HepG2 (cell line): ENCODE measurements at regions not wholly inside any gene's neighbourhood (a gene's known extent, or its start where the extent isn't known, plus 50 kb on each side); places are given as distances from the start of the nearest gene placed in this dataset.

Experiments used
- ATAC-seq: fragments of 200-7000 bp; cut with Tn5 transposase; 3 replicates; pipeline ENCODE4 v1.9.1; 2020; ENCODE audit warnings: mild to moderate bottlenecking, moderate library complexity
- BruUV-seq: library from RNA; stranded (reverse); fragments of 400-500 nt; replicated peaks from 2 replicates; lab custom pipeline; 2021; lab: Mats Ljungman, UMichigan
- CTCF ChIA-PET: fragments of 300-600 bp; formaldehyde crosslinking; extraction: SDS; loops from one replicate; lab custom pipeline; 2021; ENCODE audit warnings: low total read pairs, inconsistent platforms, low intra/inter-chr PET ratio; lab: Yijun Ruan, JAX
- POLR2A ChIA-PET: fragments of 350-600 bp; sonication (Branson Sonifier 250); formaldehyde crosslinking; loops from one replicate; lab custom pipeline; 2020; ENCODE audit warnings: antibody characterized with exemption, inconsistent platforms; lab: Yijun Ruan, JAX
- DNase-seq: peaks from one replicate; pipeline ENCODE4 v3.0.0-alpha.2; 2015; ENCODE audit warnings: low spot score
- FAIRE-seq: peaks from 3 replicates; lab custom pipeline; 2011; peaks lifted over from hg19 to GRCh38; lab: Jason Lieb, UNC
- H2AFZ ChIP-seq: one replicate; pipeline ENCODE4 v1.6.1; 2011; ENCODE audit warnings: low read length, inconsistent platforms
- H3K27ac ChIP-seq: fragments of 300-600 bp; 3 replicates; pipeline ENCODE4 v1.8.0; 2011; ENCODE audit warnings: mixed run types, mild to moderate bottlenecking, mixed read lengths, low read length, inconsistent platforms; ENCODE audit not compliant: insufficient read depth; ENCODE audit errors: extremely low read length
- H3K27me3 ChIP-seq, 2 experiments: fragments of 200-600 bp in 1 of 2; 2 replicates in 1 of 2; 3 replicates in 1 of 2; pipeline versions ENCODE4 v1.6.0 to v1.8.0; 2011; ENCODE audit warnings: low read length in 2 of 2, mild to moderate bottlenecking in 2 of 2, moderate library complexity in 2 of 2, inconsistent platforms in 1 of 2; ENCODE audit not compliant: insufficient read depth in 2 of 2, control insufficient read depth in 1 of 2
- H3K36me3 ChIP-seq, 2 experiments: fragments of 200-600 bp in 1 of 2; replicated peaks in 1 of 2; 2 replicates in 1 of 2; 3 replicates in 1 of 2; pipeline versions ENCODE4 v1.5.1 to v1.8.0; 2011; ENCODE audit warnings: low read length in 2 of 2, inconsistent platforms in 1 of 2; ENCODE audit not compliant: insufficient read depth in 2 of 2, control insufficient read depth in 1 of 2
- H3K4me1 ChIP-seq: 2 replicates; pipeline ENCODE4 v1.5.1; 2012; ENCODE audit warnings: low read length, inconsistent platforms; ENCODE audit not compliant: insufficient read depth
- H3K4me2 ChIP-seq: 2 replicates; pipeline ENCODE4 v1.6.0; 2011; ENCODE audit warnings: low read depth, low read length, inconsistent platforms
- H3K4me3 ChIP-seq, 3 experiments: fragments of 200-600 bp in 1 of 3; sonication (generic), shearing (Covaris generic) in 1 of 3; replicated peaks in 1 of 3; 2 replicates each; pipeline ENCODE4 v1.5.1; 2011 to 2016; ENCODE audit warnings: low read length in 3 of 3, inconsistent platforms in 2 of 3, low read depth in 2 of 3, mild to moderate bottlenecking in 2 of 3, control low read depth in 1 of 3, mixed read lengths in 1 of 3; ENCODE audit not compliant: insufficient read depth in 1 of 3
- H3K79me2 ChIP-seq: one replicate; pipeline ENCODE4 v1.6.1; 2011; ENCODE audit warnings: low read length, inconsistent platforms; ENCODE audit not compliant: insufficient read depth
- H3K9ac ChIP-seq: 2 replicates; pipeline ENCODE4 v1.6.0; 2011; ENCODE audit warnings: mild to moderate bottlenecking, low read depth, low read length, inconsistent platforms; ENCODE audit not compliant: insufficient read depth
- H3K9me3 ChIP-seq: 2 replicates; pipeline ENCODE4 v1.5.1; 2012; ENCODE audit warnings: mild to moderate bottlenecking, low read length
- H4K20me1 ChIP-seq: 2 replicates; pipeline ENCODE4 v1.6.0; 2011; ENCODE audit warnings: inconsistent platforms, mild to moderate bottlenecking, low read length, moderate library complexity; ENCODE audit not compliant: insufficient read depth
- HOXA3 ChIP-seq: sonication (generic); formaldehyde crosslinking; IDR thresholded peaks from 2 replicates; pipeline ENCODE4 v1.5.0; 2020; ENCODE audit warnings: missing genetic modification reagents
- KLF12 ChIP-seq: sonication (generic); formaldehyde crosslinking; IDR thresholded peaks from 2 replicates; pipeline ENCODE4 v1.4.0; 2020; ENCODE audit warnings: missing genetic modification reagents, borderline replicate concordance
- PAXIP1 ChIP-seq: sonication (generic); formaldehyde crosslinking; conservative IDR thresholded peaks from 2 replicates; pipeline ENCODE4 v1.4.0; 2020; ENCODE audit warnings: mild to moderate bottlenecking, missing genetic modification reagents, moderate library complexity
- PHB2 ChIP-seq: fragments of 450-650 bp; IDR thresholded peaks from 2 replicates; pipeline ENCODE4 v1.6.1; 2018; ENCODE audit not compliant: partially characterized antibody
- ZNF143 ChIP-seq: sonication (generic); formaldehyde crosslinking; IDR thresholded peaks from 2 replicates; pipeline ENCODE4 v1.4.0; 2020; ENCODE audit warnings: missing genetic modification reagents
- ZNF251 ChIP-seq: sonication (generic); formaldehyde crosslinking; IDR thresholded peaks from 2 replicates; pipeline ENCODE4 v1.9.0; 2021; ENCODE audit warnings: mild to moderate bottlenecking, missing genetic modification reagents
- ZNF281 ChIP-seq: sonication (generic); formaldehyde crosslinking; IDR thresholded peaks from 2 replicates; pipeline ENCODE4 v1.4.0; 2020; ENCODE audit warnings: missing genetic modification reagents, borderline replicate concordance
- ZNF446 ChIP-seq: sonication (generic); formaldehyde crosslinking; IDR thresholded peaks from 2 replicates; pipeline ENCODE4 v1.5.0; 2020; ENCODE audit warnings: mild to moderate bottlenecking, missing genetic modification reagents
- ZNF639 ChIP-seq: conservative IDR thresholded peaks from 2 replicates; pipeline ENCODE4 v1.6.1; 2018; ENCODE audit warnings: missing genetic modification reagents
- WGBS: methylation state at CpG from one replicate; pipeline ENCODE4 v1.1.6; 2017; ENCODE audit warnings: low lambda C conversion rate; 5-methylcytosine and 5-hydroxymethylcytosine counted together
- in situ Hi-C: cut with HindIII; loops from 2 replicates; pipeline ENCODE4 v1.10.0; 2017; ENCODE audit warnings: low pct_unique_long_range_greater_than_20kb; ENCODE audit not compliant: extremely low pct_ligation_motif_present
- intact Hi-C: fragments of 100-400 bp; cut with micrococcal nuclease; formaldehyde crosslinking; loops from one replicate; pipeline ENCODE4 v1.10.0; 2022; ENCODE audit not compliant: unreplicated experiment
- TF ChIP-seq, protein P1 (sequence below): sonication (generic); formaldehyde crosslinking; IDR thresholded peaks from 2 replicates; pipeline ENCODE4 v1.8.0; 2022; ENCODE audit warnings: missing genetic modification reagents, mild to moderate bottlenecking, borderline replicate concordance
- TF ChIP-seq, protein P2 (sequence below): sonication (generic); formaldehyde crosslinking; IDR thresholded peaks from 2 replicates; pipeline ENCODE4 v1.5.1; 2020; ENCODE audit warnings: missing genetic modification reagents, mild to moderate bottlenecking, borderline replicate concordance

DNA sequence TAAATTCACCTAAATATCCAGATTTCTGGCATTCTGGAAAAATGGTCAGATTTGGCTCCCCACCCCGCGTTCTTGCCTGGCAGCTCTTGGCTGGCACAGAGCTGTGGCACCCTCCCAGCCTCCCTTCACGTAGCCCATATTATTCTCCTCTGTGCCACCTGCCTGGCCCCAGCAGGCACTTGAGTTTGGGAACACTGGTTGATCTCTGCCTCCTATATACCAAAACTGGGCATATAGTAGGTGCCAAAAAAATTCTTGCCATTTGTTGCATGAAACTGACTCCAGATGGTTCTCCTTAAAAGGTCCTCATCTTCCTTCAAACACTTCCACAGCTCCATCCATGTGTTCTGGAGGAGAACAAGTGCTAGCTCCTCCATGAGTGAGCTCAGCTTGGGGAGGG, 167.0 kb downstream of the RPS24 start (continued):
- TF ChIP-seq ZNF639 (CRISPR knock-in tag), result no peak
- TF ChIP-seq ZNF143 (CRISPR knock-in tag), result no peak
- no peak for TF ChIP-seq ZNF251 (CRISPR knock-in tag)

DNA sequence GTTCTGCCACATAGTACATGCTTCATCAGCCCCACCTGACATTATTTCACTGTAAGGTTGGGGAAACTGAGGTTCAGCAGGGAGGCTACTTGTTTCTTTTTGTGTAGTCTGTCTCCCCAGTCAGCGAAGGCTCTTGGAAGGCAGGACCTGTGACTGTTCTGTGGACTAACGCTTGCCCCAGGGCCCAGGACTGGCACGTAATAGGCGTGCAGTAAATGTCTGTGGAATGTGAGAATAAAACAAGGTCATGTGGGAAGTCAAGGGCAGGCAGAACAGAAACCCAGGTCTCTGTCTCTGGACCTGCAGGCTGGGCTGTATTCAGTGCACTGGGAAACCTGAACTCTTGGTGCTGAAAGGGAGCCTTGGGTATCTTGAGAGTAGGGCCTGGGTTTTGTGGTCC, 168.7 kb downstream of the RPS24 start:
- CTCF ChIA-PET, result no interaction called here

More for the DNA sequence above, 168.7 kb downstream of the RPS24 start:
- Histone ChIP-seq H3K4me1 (peaks cover 14% of the 10 kb centered on the region), H3K4me2 (no peak overlapping the region), H3K79me2 (no peaks in the 10 kb centered on the region), H2AFZ (no peak overlapping the region), H4K20me1 (no peaks in the 10 kb centered on the region), H3K9ac (no peak overlapping the region), H3K27me3 (peaks cover 3 to 4% of the 10 kb centered on the region in 2 experiments; a peak in 4 of 5 replicates), H3K9me3 (no peaks in the 10 kb centered on the region), H3K4me3 (no peak overlapping the region), H3K27ac (no peak overlapping the region), H3K36me3 (no peaks in the 10 kb centered on the region)
- BruUV-seq, result no TSS peak
- FAIRE-seq (no peak), ATAC-seq (no peak), DNase-seq (no peak)
- TF ChIP-seq, protein P1, sequence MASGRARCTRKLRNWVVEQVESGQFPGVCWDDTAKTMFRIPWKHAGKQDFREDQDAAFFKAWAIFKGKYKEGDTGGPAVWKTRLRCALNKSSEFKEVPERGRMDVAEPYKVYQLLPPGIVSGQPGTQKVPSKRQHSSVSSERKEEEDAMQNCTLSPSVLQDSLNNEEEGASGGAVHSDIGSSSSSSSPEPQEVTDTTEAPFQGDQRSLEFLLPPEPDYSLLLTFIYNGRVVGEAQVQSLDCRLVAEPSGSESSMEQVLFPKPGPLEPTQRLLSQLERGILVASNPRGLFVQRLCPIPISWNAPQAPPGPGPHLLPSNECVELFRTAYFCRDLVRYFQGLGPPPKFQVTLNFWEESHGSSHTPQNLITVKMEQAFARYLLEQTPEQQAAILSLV, result no peak
- TF ChIP-seq PHB2, result no peak
- TF ChIP-seq ZNF281 (CRISPR knock-in tag), result no peak
- TF ChIP-seq PAXIP1 (CRISPR knock-in tag), result no peak
- no peak for TF ChIP-seq HOXA3 (CRISPR knock-in tag)
- no peak for TF ChIP-seq ZNF446
- TF ChIP-seq, protein P2, sequence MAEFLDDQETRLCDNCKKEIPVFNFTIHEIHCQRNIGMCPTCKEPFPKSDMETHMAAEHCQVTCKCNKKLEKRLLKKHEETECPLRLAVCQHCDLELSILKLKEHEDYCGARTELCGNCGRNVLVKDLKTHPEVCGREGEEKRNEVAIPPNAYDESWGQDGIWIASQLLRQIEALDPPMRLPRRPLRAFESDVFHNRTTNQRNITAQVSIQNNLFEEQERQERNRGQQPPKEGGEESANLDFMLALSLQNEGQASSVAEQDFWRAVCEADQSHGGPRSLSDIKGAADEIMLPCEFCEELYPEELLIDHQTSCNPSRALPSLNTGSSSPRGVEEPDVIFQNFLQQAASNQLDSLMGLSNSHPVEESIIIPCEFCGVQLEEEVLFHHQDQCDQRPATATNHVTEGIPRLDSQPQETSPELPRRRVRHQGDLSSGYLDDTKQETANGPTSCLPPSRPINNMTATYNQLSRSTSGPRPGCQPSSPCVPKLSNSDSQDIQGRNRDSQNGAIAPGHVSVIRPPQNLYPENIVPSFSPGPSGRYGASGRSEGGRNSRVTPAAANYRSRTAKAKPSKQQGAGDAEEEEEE (CRISPR knock-in tag), result no peak
- no peak for TF ChIP-seq KLF12 (CRISPR knock-in tag)
- intact Hi-C loops (no loop called here), in situ Hi-C loops (no loop called here)
- POLR2A ChIA-PET, result no interaction called here
- WGBS, result 15% methylated on average over 4 of the region's 4 CpGs
